IMR-90 (cell line): ENCODE measurements at regions not wholly inside any gene's neighbourhood (a gene's known extent, or its start where the extent isn't known, plus 50 kb on each side); places are given as distances from the start of the nearest gene placed in this dataset.

Source experiments
- ATAC-seq: fragments of 200-7000 bp; cut with Tn5 transposase; 2 replicates; pipeline ENCODE4 v1.9.1; 2020; ENCODE audit warnings: low read depth, mild to moderate bottlenecking, moderate library complexity
- BruUV-seq: library from RNA; stranded (reverse); fragments of 400-500 nt; replicated peaks from 2 replicates; lab custom pipeline; 2021; lab: Mats Ljungman, UMichigan
- CTCF ChIA-PET: fragments of 300-600 bp; formaldehyde crosslinking; extraction: SDS; loops from one replicate; lab custom pipeline; 2021; ENCODE audit warnings: antibody characterized with exemption; lab: Yijun Ruan, JAX
- POLR2A ChIA-PET: fragments of 300-600 bp; sonication (Branson Sonifier 250); formaldehyde crosslinking; loops from one replicate; lab custom pipeline; 2022; ENCODE audit warnings: antibody characterized with exemption; ENCODE audit not compliant: unreplicated experiment; lab: Charles Lee
- DNase-seq: peaks from one replicate; pipeline ENCODE4 v3.0.0; 2013
- H2AFZ ChIP-seq: replicated peaks from 2 replicates; pipeline ENCODE3; 2013; ENCODE audit warnings: low read length, mild to moderate bottlenecking; ENCODE audit not compliant: poor library complexity
- H2AK5ac ChIP-seq: 2 replicates; pipeline ENCODE4 v1.6.1; 2013; ENCODE audit warnings: low read depth, low read length, inconsistent platforms
- H2AK9ac ChIP-seq: replicated peaks from 2 replicates; pipeline ENCODE3; 2013; ENCODE audit warnings: mild to moderate bottlenecking, low read depth, low read length, moderate library complexity; ENCODE audit not compliant: poor library complexity
- H2BK120ac ChIP-seq: 2 replicates; pipeline ENCODE4 v1.6.1; 2013; ENCODE audit warnings: low read depth, low read length, inconsistent platforms
- H2BK15ac ChIP-seq: 3 replicates; pipeline ENCODE4 v1.6.1; 2013; ENCODE audit warnings: low read depth, low read length, inconsistent platforms
- H2BK20ac ChIP-seq: 2 replicates; pipeline ENCODE4 v1.6.1; 2013; ENCODE audit warnings: low read depth, mild to moderate bottlenecking, inconsistent platforms, low read length, moderate library complexity
- H2BK5ac ChIP-seq: 2 replicates; pipeline ENCODE4 v1.6.1; 2013; ENCODE audit warnings: mild to moderate bottlenecking, low read depth, low read length, inconsistent platforms; ENCODE audit not compliant: poor library complexity, severe bottlenecking
- H3K14ac ChIP-seq: replicated peaks from 2 replicates; pipeline ENCODE4 v1.6.1; 2013; ENCODE audit warnings: low read depth, low read length, inconsistent platforms
- H3K18ac ChIP-seq: 2 replicates; pipeline ENCODE4 v1.6.1; 2013; ENCODE audit warnings: low read depth, low read length, control low read depth
- H3K23ac ChIP-seq: 2 replicates; pipeline ENCODE4 v1.6.1; 2013; ENCODE audit warnings: low read depth, low read length, inconsistent platforms
- H3K27ac ChIP-seq: 2 replicates; pipeline ENCODE4 v1.5.1; 2013; ENCODE audit warnings: mild to moderate bottlenecking, control low read depth, low read length; ENCODE audit not compliant: insufficient read depth
- H3K27me3 ChIP-seq: 2 replicates; pipeline ENCODE4 v1.6.1; 2013; ENCODE audit warnings: low read length; ENCODE audit not compliant: control insufficient read depth, insufficient read depth
- H3K36me3 ChIP-seq: 2 replicates; pipeline ENCODE4 v1.6.1; 2013; ENCODE audit warnings: low read length, mixed read lengths; ENCODE audit not compliant: control insufficient read depth, insufficient read depth
- H3K4ac ChIP-seq: 2 replicates; pipeline ENCODE4 v1.6.1; 2013; ENCODE audit warnings: low read depth, low read length, inconsistent platforms
- H3K4me1 ChIP-seq: 2 replicates; pipeline ENCODE4 v1.6.1; 2013; ENCODE audit warnings: low read length, mixed read lengths; ENCODE audit not compliant: control insufficient read depth, insufficient read depth
- H3K4me2 ChIP-seq: 2 replicates; pipeline ENCODE4 v1.6.1; 2013; ENCODE audit warnings: low read depth, mild to moderate bottlenecking, control low read depth, low read length, moderate library complexity
- H3K4me3 ChIP-seq: 2 replicates; pipeline ENCODE4 v1.5.1; 2013; ENCODE audit warnings: low read depth, mild to moderate bottlenecking, control low read depth, low read length, moderate library complexity; ENCODE audit not compliant: insufficient read depth
- H3K56ac ChIP-seq: 2 replicates; pipeline ENCODE4 v1.6.1; 2013; ENCODE audit warnings: low read length, inconsistent platforms; ENCODE audit not compliant: insufficient read depth; ENCODE audit errors: extremely low read depth
- H3K79me1 ChIP-seq, 2 experiments: 2 replicates each; pipeline ENCODE4 v1.6.1; 2013; ENCODE audit warnings: low read length in 2 of 2, inconsistent platforms in 1 of 2, low read depth in 1 of 2
- H3K9ac ChIP-seq: 2 replicates; pipeline ENCODE4 v1.6.1; 2013; ENCODE audit warnings: low read depth, low read length, control low read depth
- H3K9me1 ChIP-seq: 2 replicates; pipeline ENCODE4 v1.6.1; 2013; ENCODE audit warnings: low read length, inconsistent platforms; ENCODE audit not compliant: insufficient read depth
- H3K9me3 ChIP-seq: 2 replicates; pipeline ENCODE4 v1.6.1; 2013; ENCODE audit warnings: low read length; ENCODE audit not compliant: control insufficient read depth, insufficient read depth
- H4K20me1 ChIP-seq: 2 replicates; pipeline ENCODE4 v1.6.1; 2013; ENCODE audit warnings: low read length, inconsistent platforms; ENCODE audit not compliant: insufficient read depth
- H4K5ac ChIP-seq: 2 replicates; pipeline ENCODE4 v1.6.1; 2013; ENCODE audit warnings: mild to moderate bottlenecking, low read depth, low read length, control low read depth
- H4K8ac ChIP-seq, 2 experiments: 2 replicates each; pipeline ENCODE4 v1.6.1; 2013; ENCODE audit warnings: low read depth in 2 of 2, low read length in 2 of 2, control low read depth in 1 of 2, inconsistent platforms in 1 of 2
- H4K91ac ChIP-seq: 2 replicates; pipeline ENCODE4 v1.6.1; 2013; ENCODE audit warnings: low read depth, low read length, inconsistent platforms; ENCODE audit not compliant: insufficient read depth
- MAFK ChIP-seq: IDR thresholded peaks from 2 replicates; pipeline ENCODE4 v1.6.1; 2012; ENCODE audit warnings: low read depth, low read length, improper control_type of control experiment
- SMC3 ChIP-seq: fragments of 150-350 bp; IDR thresholded peaks from 2 replicates; pipeline ENCODE4 v1.6.1; 2016; ENCODE audit warnings: low read depth, mild to moderate bottlenecking, antibody characterized with exemption, low read length, moderate library complexity
- WGBS, 2 experiments: methylation state at CpG; one replicate each; pipeline versions ENCODE4 v1.1.5 to v1.1.7; 2013; ENCODE audit warnings: missing lambda C conversion rate in 2 of 2; ENCODE audit not compliant: insufficient read length in 1 of 2; ENCODE audit errors: extremely low coverage in 2 of 2; 5-methylcytosine and 5-hydroxymethylcytosine counted together
- dilution Hi-C: fragments of 300-500 bp; cut with HindIII; formaldehyde crosslinking; loops from one replicate; pipeline ENCODE4 v1.14.3; 2018; ENCODE audit warnings: low sequenced_read_pairs; ENCODE audit not compliant: unreplicated experiment
- in situ Hi-C: fragments of 300-500 bp; cut with MboI; formaldehyde crosslinking; loops from 3 replicates; pipeline ENCODE4 v1.14.3; 2019; ENCODE audit warnings: low sequenced_read_pairs, inconsistent platforms, mixed read lengths
- intact Hi-C: fragments of 100-400 bp; cut with micrococcal nuclease; formaldehyde crosslinking; loops from 2 replicates; pipeline ENCODE4 v1.10.0; 2022

GRCh38 chr3:5585085-5585484 lies 397.6 kb downstream of the EDEM1 start:
- no peaks in the 10 kb centered on the region for H3K4me1 ChIP-seq
- H2BK120ac ChIP-seq: no peak overlapping the region
- H2AK5ac ChIP-seq: no peak overlapping the region
- H3K14ac ChIP-seq: no peak overlapping the region
- no peak overlapping the region for H2BK15ac ChIP-seq
- H4K20me1 ChIP-seq: no peaks in the 10 kb centered on the region
- 0% methylated on average over 1 of the region's 2 CpGs; no CpG with 5 or more reads in 1 of the 2 experiments for WGBS, 2 experiments
- no peak overlapping the region for H3K4me3 ChIP-seq
- H2BK5ac ChIP-seq: no peak overlapping the region
- TF ChIP-seq MAFK (no peak), SMC3 (no peak)
- H3K56ac ChIP-seq: no peak overlapping the region
- dilution Hi-C loops: no loop called here
- H3K27ac ChIP-seq: no peak overlapping the region
- no peak overlapping the region for H4K91ac ChIP-seq
- BruUV-seq: no TSS peak
- H3K36me3 ChIP-seq: no peaks in the 10 kb centered on the region
- H4K8ac ChIP-seq: no peak overlapping the region
- no peaks in the 10 kb centered on the region for H3K27me3 ChIP-seq
- no peak for DNase-seq
- no peak overlapping the region for H3K9ac ChIP-seq
- peaks cover 15% of the 10 kb centered on the region for H3K9me3 ChIP-seq
- ATAC-seq: no peak
- H4K5ac ChIP-seq: no peak overlapping the region
- no peaks in the 10 kb centered on the region for H3K9me1 ChIP-seq
- intact Hi-C loops: no loop called here
- no peak overlapping the region for H2AFZ ChIP-seq
- H2BK20ac ChIP-seq: no peak overlapping the region
- CTCF ChIA-PET: no interaction called here
- POLR2A ChIA-PET: no interaction called here
- in situ Hi-C loops: no loop called here
- no peak overlapping the region for H3K4ac ChIP-seq
- H3K4me2 ChIP-seq: no peak overlapping the region
- no peak overlapping the region for H3K23ac ChIP-seq
- no peak overlapping the region for H2AK9ac ChIP-seq
- H3K18ac ChIP-seq: no peak overlapping the region
- H3K79me1 ChIP-seq: no peaks in the 10 kb centered on the region
